ENCODE measurements at regions not wholly inside any gene's neighbourhood (a gene's known extent, or its start where the extent isn't known, plus 50 kb on each side); places are given as distances from the start of the nearest gene placed in this dataset.

- Mint-ChIP-seq H3K9me3 (ENCODE audit: low read depth) (peaks cover 3% of the 10 kb centered on the region), H3K36me3 (ENCODE audit: insufficient read depth) (no peaks in the 10 kb centered on the region), H3K27ac (no peak overlapping the region), H3K4me1 (ENCODE audit: low read depth) (peaks cover 2% of the 10 kb centered on the region), H3K27me3 (peaks cover 9% of the 10 kb centered on the region), H3K4me3 (ENCODE audit: low read depth) (no peak overlapping the region)
- no peak for TF ChIP-seq CTCF (IDR thresholded peaks at IDR 0.05; ENCODE audit: unreplicated experiment)
- DNase-seq (ENCODE audit: low spot score, unreplicated experiment) = no peak
Observed at GRCh38 chr5:159616952-159617351, 286.7 kb upstream of the IL12B start.

GRCh38 chr5:159619826-159620225, 289.5 kb upstream of the IL12B start:
- Mint-ChIP-seq H3K27me3 (peaks cover 9% of the 10 kb centered on the region), H3K9me3 (ENCODE audit: low read depth) (peaks cover 17% of the 10 kb centered on the region), H3K4me3 (ENCODE audit: low read depth) (no peak overlapping the region), H3K36me3 (ENCODE audit: insufficient read depth) (peaks cover 1% of the 10 kb centered on the region), H3K27ac (no peak overlapping the region), H3K4me1 (ENCODE audit: low read depth) (peaks cover 2% of the 10 kb centered on the region)
- no peak for DNase-seq (ENCODE audit: low spot score, unreplicated experiment)
- TF ChIP-seq CTCF (IDR thresholded peaks at IDR 0.05; ENCODE audit: unreplicated experiment) = no peak

GRCh38 chr5:159620853-159621540, 290.7 kb upstream of the IL12B start:
- Mint-ChIP-seq H3K4me3 (ENCODE audit: low read depth) (no peak overlapping the region), H3K36me3 (ENCODE audit: insufficient read depth) (peaks cover 1% of the 10 kb centered on the region), H3K9me3 (ENCODE audit: low read depth) (peaks cover 17% of the 10 kb centered on the region), H3K27me3 (peaks cover 9% of the 10 kb centered on the region), H3K27ac (no peak overlapping the region), H3K4me1 (ENCODE audit: low read depth) (peaks cover 2% of the 10 kb centered on the region)
- no peak for TF ChIP-seq CTCF (IDR thresholded peaks at IDR 0.05; ENCODE audit: unreplicated experiment)
- DNase-seq (ENCODE audit: low spot score, unreplicated experiment) = no peak

GRCh38 chr5:159628703-159629102, 287.6 kb upstream of the ADRA1B start:
- no peaks in the 10 kb centered on the region for H3K4me1 Mint-ChIP-seq (ENCODE audit: low read depth)
- H3K27me3 Mint-ChIP-seq = peaks cover 2% of the 10 kb centered on the region
- no peak for DNase-seq (ENCODE audit: low spot score, unreplicated experiment)
- TF ChIP-seq CTCF (IDR thresholded peaks at IDR 0.05; ENCODE audit: unreplicated experiment) = no peak
- H3K36me3 Mint-ChIP-seq (ENCODE audit: insufficient read depth) = no peaks in the 10 kb centered on the region
- H3K9me3 Mint-ChIP-seq (ENCODE audit: low read depth) = peaks cover 5% of the 10 kb centered on the region
- H3K4me3 Mint-ChIP-seq (ENCODE audit: low read depth) = no peak overlapping the region
- H3K27ac Mint-ChIP-seq = no peak overlapping the region

- H3K4me3 Mint-ChIP-seq (ENCODE audit: low read depth) = no peak overlapping the region
- no peak for TF ChIP-seq CTCF (IDR thresholded peaks at IDR 0.05; ENCODE audit: unreplicated experiment)
- no peak for DNase-seq (ENCODE audit: low spot score, unreplicated experiment)
- no peaks in the 10 kb centered on the region for H3K4me1 Mint-ChIP-seq (ENCODE audit: low read depth)
- peaks cover 5% of the 10 kb centered on the region for H3K9me3 Mint-ChIP-seq (ENCODE audit: low read depth)
- H3K36me3 Mint-ChIP-seq (ENCODE audit: insufficient read depth) = no peaks in the 10 kb centered on the region
- H3K27ac Mint-ChIP-seq = no peak overlapping the region
- peaks cover 2% of the 10 kb centered on the region for H3K27me3 Mint-ChIP-seq
Observed at GRCh38 chr5:159629158-159629557, 287.1 kb upstream of the ADRA1B start.
